ENCODE measurements at regions not wholly inside any gene's neighbourhood (a gene's known extent, or its start where the extent isn't known, plus 50 kb on each side); places are given as distances from the start of the nearest gene placed in this dataset.

DNA sequence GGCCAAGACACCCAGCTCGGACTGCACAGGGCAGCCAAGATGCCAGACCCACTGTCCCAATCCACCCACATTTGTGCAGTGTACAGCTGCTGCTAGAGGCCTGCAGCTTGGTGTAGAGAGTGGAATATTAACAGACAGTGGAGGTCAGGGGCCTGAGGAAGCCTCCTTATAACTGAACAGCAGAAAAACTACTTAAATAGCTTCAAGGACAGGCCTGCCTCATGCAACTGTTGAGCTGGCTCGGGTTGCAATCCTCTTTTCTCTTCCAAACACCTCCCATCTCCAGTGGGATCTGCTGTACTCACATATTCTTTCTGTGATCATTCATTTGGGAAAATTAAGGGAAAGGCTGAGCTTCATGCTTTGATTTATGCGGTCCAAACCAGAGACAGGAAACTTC lies 1043.2 kb upstream of the TMEM132C start:
- no peak for DNase-seq (ENCODE audit: low spot score)

GRCh38 chr12:127230843-127231260 lies 1036.1 kb upstream of the TMEM132C start:
- no peak for DNase-seq (ENCODE audit: low spot score)

GRCh38 chr12:127231371-127231770 lies 1035.6 kb upstream of the TMEM132C start:
- no peak for DNase-seq (ENCODE audit: low spot score)

DNA sequence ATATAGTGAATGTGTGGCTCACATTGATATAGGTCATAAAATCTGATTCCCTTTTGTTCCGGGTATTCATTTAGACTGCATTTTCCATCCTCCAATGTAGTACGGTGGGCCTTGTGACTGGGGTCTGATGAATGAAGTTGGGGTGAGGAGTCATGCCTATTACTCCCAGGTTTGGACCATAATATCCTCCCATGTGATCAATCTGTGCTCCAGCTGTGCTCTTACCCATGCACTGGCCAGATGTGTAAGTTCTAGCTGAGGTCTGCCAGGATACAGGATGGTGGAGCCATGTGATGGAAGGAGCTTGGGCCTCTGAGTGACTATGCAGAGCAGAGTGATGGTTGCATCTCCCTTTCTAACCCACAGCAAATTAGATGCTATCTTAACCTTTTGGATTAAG lies 1034.0 kb upstream of the TMEM132C start:
- no peak for DNase-seq (ENCODE audit: low spot score)

GRCh38 chr12:127235761-127236160 lies 1031.2 kb upstream of the TMEM132C start:
- no peak for DNase-seq (ENCODE audit: low spot score)

DNA sequence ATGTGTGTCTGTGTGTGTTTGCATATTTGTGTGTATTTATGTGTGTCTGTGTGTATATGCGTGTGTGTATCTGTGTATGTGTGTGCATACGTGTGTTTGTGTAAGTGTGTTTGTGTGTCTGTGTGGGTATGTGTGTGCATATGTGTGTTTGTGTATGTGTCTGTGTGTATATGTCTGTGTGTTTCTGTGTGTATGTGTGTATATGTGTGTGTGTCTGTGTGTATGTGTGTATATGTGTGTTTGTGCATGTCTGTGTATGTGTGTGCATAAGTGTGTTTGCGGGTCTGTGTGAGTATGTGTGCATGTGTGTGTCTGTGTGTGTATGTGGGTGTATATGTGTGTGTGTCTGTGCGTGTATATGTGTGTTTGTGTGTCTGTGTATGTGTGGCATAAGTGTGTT lies 1030.5 kb upstream of the TMEM132C start:
- no peak for DNase-seq (ENCODE audit: low spot score)

DNA sequence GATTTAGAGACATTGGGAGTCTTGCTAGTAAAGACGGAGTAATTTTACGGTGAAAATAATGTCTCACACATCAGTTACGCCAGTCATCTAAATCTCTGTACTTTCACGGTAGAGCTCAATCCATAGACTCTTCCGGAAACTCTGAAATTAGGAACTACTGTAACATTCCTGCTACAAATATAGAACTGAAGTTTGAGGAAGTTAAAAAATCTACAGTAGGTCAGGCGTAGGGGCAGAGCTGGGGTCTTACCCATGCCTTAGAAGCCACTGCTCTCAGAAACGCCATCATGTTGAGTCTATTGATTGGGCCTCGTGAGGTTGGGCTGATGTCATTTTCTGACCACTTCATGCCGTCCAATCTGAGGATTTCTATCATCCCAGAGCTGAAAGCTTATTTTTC lies 1029.8 kb upstream of the TMEM132C start:
- no peak for DNase-seq (ENCODE audit: low spot score)

DNA sequence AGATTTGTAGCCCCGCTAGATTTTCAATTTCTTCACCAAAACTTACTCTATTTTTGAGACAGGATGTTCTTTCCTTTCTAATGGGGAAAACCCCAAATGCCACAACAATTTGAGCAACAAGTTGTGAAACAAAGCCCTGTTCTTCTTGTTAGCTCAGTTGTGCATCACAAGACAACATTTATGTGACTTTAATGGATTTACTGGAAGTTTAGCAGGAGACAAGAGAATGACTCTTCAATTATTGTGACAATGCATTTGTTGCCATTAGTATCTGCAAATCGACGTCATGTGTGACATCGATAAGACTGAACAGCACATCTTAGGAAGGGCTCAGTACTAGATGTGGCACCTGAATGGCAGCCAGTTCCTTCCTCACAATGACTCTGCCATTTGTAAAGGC lies 1028.9 kb upstream of the TMEM132C start:
- DNase-seq (ENCODE audit: low spot score) = no peak

DNA sequence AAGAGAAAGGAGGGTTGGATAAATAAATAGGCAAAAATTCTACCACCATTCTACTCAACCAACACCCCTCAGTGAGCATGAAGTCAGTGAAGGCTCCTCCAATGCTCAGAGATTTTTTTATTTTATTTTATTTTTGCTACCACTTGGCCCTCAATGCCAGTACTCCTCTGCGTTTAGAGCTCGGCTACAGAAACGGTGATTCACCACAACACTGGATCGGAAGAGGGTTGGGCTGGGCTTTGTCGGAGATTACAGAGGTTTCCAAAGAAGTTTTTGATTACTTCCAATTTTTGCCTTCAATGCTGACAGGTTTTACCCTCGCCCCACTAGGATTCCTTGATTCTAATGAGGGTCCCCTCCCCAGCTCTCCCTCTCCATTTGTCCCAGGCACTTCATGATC lies 1027.2 kb upstream of the TMEM132C start:
- no peak for DNase-seq (ENCODE audit: low spot score)

DNA sequence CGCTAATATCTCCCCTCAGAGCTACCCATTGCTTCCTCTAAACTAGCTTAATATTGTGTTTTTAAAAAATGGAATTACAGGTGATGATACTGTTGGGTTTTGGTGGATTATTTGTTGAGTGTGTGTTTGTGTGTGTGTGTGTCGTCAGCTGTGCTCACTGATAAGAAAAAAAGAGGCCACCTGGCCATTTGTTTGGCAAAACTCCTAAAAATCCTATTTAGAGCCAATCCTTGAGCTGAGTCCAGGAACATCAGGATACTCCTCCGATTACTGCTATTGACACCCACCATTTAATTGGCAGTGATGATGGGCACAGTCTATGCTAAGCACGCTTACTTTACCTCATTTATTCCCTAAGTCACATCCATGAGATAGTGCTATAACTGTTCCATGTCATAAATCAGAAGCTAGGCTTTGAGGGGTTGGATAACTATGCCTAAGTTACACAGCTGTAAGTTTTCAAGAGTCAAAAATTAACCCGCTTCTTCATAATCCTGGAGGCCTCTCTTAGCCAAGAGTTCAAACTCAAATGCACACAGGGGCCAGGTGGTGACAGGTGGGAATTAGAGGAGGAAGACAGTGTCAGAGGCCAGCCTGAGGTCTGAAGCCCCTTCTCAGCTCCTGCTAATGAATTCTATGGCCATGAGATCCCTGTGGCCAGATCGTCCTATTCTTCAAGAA lies 1026.6 kb upstream of the TMEM132C start:
- DNase-seq (ENCODE audit: low spot score) = no peak

DNA sequence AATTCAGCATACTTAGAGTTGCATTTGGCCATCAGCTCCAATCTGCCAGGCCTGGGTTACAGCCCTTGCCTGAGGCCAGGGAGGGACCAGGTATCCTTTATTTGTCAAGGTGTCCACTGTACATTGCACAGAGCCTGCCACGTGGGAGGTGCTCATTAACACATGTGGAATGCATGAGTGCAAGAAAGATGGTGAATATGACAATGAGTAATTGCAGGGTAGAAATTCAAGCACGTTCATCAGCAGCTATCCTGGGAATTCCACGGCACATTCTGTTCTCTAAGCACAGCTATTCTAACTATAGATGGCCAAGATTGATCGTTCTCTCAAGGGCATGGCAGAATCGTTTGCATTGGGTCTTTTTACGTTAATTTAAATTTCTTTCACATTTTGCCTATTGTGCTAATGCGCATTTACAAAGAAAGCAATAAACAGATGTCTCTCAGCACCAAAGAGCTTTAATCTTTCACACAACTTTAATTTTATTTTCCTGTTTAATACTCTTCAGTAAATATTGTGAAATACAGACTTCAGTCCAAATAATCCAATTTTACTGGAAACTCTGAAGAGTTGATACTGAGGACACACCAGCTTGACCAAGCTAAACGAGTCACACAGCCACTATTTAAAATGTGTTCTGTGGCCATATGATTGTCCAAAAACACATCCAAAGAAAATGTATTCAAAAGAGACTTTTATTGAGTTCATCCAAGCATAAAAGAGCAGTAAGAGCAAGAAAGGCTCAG lies 1025.7 kb upstream of the TMEM132C start:
- no peak for DNase-seq (ENCODE audit: low spot score)

DNA sequence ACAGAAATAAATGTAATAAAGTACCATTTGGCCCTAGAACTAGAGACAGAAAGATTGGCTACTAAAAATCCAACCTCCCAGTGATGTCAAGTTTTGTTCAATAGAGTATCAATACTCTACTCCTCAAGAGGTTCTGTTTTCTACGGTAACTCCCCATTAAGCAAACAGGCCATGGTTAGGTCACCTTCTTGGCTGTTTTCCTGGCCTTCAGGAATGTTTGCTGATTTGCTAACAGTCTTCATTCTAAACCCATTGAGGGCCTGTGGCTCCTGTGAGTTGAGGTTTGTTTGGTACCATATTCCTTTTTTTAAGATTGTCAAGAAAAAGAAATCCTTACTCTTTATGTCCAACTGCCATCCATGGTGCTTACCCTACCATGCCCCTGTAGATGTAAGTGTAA lies 1022.0 kb upstream of the TMEM132C start:
- no peak for DNase-seq (ENCODE audit: low spot score)

DNA sequence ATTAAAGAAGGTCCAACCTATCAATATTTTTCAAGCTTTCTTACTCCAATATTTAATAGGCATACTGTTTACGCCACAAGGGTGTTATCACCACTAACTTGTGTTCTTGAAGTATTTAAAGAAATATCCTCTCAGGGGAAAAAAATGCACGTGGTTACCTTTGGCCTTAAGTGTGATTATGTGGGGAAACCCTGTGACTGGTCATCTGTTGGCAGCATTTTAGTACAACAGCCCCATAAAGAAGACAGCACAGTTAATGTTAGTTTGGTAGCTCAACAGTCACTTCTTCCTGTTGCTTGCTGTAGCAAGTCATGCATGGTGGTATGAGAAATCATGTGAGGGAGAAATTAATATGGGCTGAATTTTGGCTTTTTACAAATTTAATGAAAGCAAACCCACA lies 1021.5 kb upstream of the TMEM132C start:
- no peak for DNase-seq (ENCODE audit: low spot score)

GRCh38 chr12:127247937-127248336 lies 1019.0 kb upstream of the TMEM132C start:
- no peak for DNase-seq (ENCODE audit: low spot score)

DNA sequence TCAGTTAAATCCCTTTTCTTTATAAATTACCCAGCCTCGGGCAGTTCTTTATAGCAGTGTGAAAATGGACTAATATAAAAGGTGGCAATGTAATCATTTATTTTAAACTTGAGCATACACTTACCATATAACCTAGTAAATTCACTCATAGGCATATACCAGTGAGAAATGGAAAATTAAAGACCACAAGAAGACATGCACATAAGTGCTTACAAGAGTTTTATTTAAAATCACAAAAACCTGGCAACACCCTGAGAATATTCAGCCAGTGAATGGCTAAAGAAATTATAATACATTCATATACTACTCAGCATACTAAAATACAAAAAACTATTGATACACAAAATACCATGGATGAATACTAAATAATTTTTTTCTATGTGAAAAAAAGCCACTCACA lies 1017.5 kb upstream of the TMEM132C start:
- no peak for DNase-seq (ENCODE audit: low spot score)

DNA sequence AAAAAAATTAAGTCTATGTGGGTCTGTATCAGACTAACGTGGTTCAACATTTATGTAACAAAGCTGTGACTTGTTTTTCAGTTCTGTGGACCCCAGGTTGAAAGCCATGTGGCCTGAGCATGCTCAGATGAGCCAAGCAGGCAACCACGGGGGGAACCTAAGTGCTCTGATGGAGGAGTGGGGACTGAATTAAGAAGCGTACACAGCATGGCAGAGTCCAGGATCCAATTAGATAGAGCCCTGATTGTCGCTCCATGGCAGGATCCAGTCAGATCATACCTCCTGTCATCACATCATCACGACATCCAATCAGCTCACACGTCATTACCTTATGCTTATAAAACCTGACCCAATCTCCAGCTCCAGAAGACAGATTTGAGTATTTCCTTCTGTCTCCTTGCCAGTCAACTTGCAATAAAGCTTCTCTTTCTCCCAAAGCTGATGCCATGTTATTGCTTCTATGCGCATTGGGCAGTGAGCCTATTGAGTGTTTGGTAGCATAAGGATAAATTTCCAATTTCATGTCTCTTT lies 1013.1 kb upstream of the TMEM132C start:
- DNase-seq (ENCODE audit: low spot score) = no peak

- DNase-seq (ENCODE audit: low spot score) = no peak
These were observed 1012.5 kb upstream of the TMEM132C start for GRCh38 chr12:127254420-127254955.

- no peak for DNase-seq (ENCODE audit: low spot score)
These were observed 1009.5 kb upstream of the TMEM132C start for GRCh38 chr12:127257366-127257935.

DNA sequence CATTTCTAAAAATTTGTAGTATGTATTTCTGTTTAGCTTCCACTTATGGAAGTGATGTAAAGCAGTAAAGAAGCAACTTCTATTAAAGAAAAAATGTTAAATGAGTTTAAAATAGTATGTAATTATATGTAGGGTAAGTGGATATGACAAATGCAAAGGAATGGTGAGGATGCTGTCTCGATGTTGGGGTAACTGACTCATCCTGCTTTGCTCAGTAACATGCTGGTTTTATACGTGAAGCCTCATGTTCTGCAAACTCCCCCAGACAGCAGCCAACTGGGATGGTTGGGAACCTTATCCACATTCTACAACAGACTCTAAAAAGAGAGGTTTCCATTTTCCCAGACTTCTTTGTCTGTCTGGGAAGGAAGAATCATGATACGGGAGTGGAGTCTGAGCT lies 1006.4 kb upstream of the TMEM132C start:
- no peak for DNase-seq (ENCODE audit: low spot score)

DNA sequence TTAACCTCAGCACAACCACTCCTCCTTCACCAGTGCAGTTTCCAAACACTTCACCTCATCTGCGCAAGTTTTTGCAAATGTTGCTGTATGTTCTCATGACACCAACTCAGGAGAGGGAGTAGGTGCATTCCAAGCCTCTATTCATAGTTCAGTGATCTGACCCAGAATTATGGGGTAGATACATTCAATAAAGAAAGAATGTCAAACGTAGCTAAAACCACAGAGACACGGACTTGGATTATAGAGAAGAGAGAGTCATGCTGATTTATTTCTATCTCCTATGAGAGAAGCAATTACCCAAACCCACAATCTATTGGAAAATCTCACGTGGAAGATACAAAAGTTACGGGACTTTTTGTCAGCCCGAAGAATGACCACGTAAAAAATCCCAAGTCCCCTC lies 1006.0 kb upstream of the TMEM132C start:
- DNase-seq (ENCODE audit: low spot score) = no peak

DNA sequence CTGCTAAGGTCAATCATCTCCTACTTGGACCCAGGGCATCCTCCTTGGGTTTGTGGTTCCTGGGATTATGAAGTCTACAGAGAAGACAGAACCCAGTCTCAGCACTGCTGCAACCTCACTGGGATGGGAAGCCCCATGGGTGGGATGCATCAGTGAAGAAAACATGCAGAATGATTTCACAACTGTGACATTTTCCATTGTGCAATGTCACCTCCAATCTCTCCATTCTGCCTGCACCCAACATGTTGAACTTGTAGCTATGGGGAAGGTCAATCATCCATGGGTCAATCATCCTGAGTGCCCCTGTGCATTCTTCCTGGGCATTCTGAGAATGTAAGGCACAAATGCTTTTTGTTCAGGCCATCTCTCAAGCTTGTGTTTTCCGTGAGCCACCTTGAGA lies 1004.4 kb upstream of the TMEM132C start:
- no peak for DNase-seq (ENCODE audit: low spot score)

- DNase-seq (ENCODE audit: low spot score) = no peak
These were observed 1003.3 kb upstream of the TMEM132C start for GRCh38 chr12:127263621-127264020.

- no peak for DNase-seq (ENCODE audit: low spot score)
These were observed 999.8 kb upstream of the TMEM132C start for GRCh38 chr12:127267128-127267527.
